ENCODE measurements at regions not wholly inside any gene's neighbourhood (a gene's known extent, or its start where the extent isn't known, plus 50 kb on each side); places are given as distances from the start of the nearest gene placed in this dataset.

- no peaks in the 10 kb centered on the region for H3K4me1 ChIP-seq (ENCODE audit: control insufficient read depth in 5 of 5, insufficient read depth in 5 of 5, low read length in 5 of 5)
- no peak for TF ChIP-seq CTCF (IDR thresholded peaks at IDR 0.05; ENCODE audit: control extremely low read depth, extremely low read depth)
Measured at GRCh38 chr17:73879987-73880386, 235.7 kb upstream of the SDK2 start.

GRCh38 chr17:73882590-73882989, 238.3 kb upstream of the SDK2 start:
- Histone ChIP-seq H3K27ac (ENCODE audit: low read depth in 1 of 2, low read length in 1 of 2) (no peak overlapping the region), H3K36me3 (ENCODE audit: control insufficient read depth in 4 of 4, insufficient read depth in 4 of 4, low read length in 4 of 4) (no peaks in the 10 kb centered on the region), H3K9me3 (ENCODE audit: control insufficient read depth in 4 of 4, insufficient read depth in 3 of 4, low read length in 3 of 4) (peaks cover 0 to 2% (median 0%) of the 10 kb centered on the region in 4 donors), H3K4me3 (no peak overlapping the region), H3K4me1 (ENCODE audit: control insufficient read depth in 5 of 5, insufficient read depth in 5 of 5, low read length in 5 of 5) (no peaks in the 10 kb centered on the region), H3K9ac (ENCODE audit: insufficient read depth in 1 of 2, low read length in 2 of 2) (no peak overlapping the region), H3K27me3 (ENCODE audit: control insufficient read depth in 3 of 3, insufficient read depth in 3 of 3, low read length in 2 of 3) (peaks cover 0 to 8% (median 0%) of the 10 kb centered on the region in 3 donors)
- ATAC-seq (ENCODE audit: insufficient read depth, low FRiP score) (no peak), DNase-seq (no peak)
- TF ChIP-seq CTCF (IDR thresholded peaks at IDR 0.05; ENCODE audit: control extremely low read depth, extremely low read depth), result no peak
- 52 to 65% methylated on average over 5 of the region's 5 CpGs for WGBS, 2 donors

More at GRCh38 chr17:73879987-73880386, 235.7 kb upstream of the SDK2 start:
- peaks cover 0 to 8% (median 0%) of the 10 kb centered on the region in 3 donors for H3K27me3 ChIP-seq (ENCODE audit: control insufficient read depth in 3 of 3, insufficient read depth in 3 of 3, low read length in 2 of 3)
- ATAC-seq (ENCODE audit: insufficient read depth, low FRiP score) (no peak), DNase-seq (no peak)
- peaks cover 0 to 2% (median 0%) of the 10 kb centered on the region in 4 donors for H3K9me3 ChIP-seq (ENCODE audit: control insufficient read depth in 4 of 4, insufficient read depth in 3 of 4, low read length in 3 of 4)
- H3K4me3 ChIP-seq, result no peak overlapping the region
- 62 to 75% methylated on average over 5 of the region's 5 CpGs for WGBS, 2 donors
- H3K9ac ChIP-seq (ENCODE audit: insufficient read depth in 1 of 2, low read length in 2 of 2), result no peak overlapping the region
- no peak overlapping the region for H3K27ac ChIP-seq (ENCODE audit: low read depth in 1 of 2, low read length in 1 of 2)
- no peaks in the 10 kb centered on the region for H3K36me3 ChIP-seq (ENCODE audit: control insufficient read depth in 4 of 4, insufficient read depth in 4 of 4, low read length in 4 of 4)

GRCh38 chr17:73883175-73883574, 238.9 kb upstream of the SDK2 start:
- Histone ChIP-seq H3K9me3 (ENCODE audit: control insufficient read depth in 4 of 4, insufficient read depth in 3 of 4, low read length in 3 of 4) (peaks cover 0 to 2% (median 0%) of the 10 kb centered on the region in 4 donors), H3K36me3 (ENCODE audit: control insufficient read depth in 4 of 4, insufficient read depth in 4 of 4, low read length in 4 of 4) (no peaks in the 10 kb centered on the region), H3K27me3 (ENCODE audit: control insufficient read depth in 3 of 3, insufficient read depth in 3 of 3, low read length in 2 of 3) (peaks cover 0 to 8% (median 0%) of the 10 kb centered on the region in 3 donors), H3K27ac (ENCODE audit: low read depth in 1 of 2, low read length in 1 of 2) (no peak overlapping the region), H3K9ac (ENCODE audit: insufficient read depth in 1 of 2, low read length in 2 of 2) (no peak overlapping the region), H3K4me1 (ENCODE audit: control insufficient read depth in 5 of 5, insufficient read depth in 5 of 5, low read length in 5 of 5) (no peaks in the 10 kb centered on the region), H3K4me3 (no peak overlapping the region)
- ATAC-seq (ENCODE audit: insufficient read depth, low FRiP score) (no peak), DNase-seq (no peak)
- no peak for TF ChIP-seq CTCF (IDR thresholded peaks at IDR 0.05; ENCODE audit: control extremely low read depth, extremely low read depth)
- 90 to 93% methylated on average over 10 of the region's 10 CpGs for WGBS, 2 donors

- no peak overlapping the region for H3K4me3 ChIP-seq
- peaks cover 0 to 2% (median 0%) of the 10 kb centered on the region in 4 donors for H3K9me3 ChIP-seq (ENCODE audit: control insufficient read depth in 4 of 4, insufficient read depth in 3 of 4, low read length in 3 of 4)
- peaks cover 0 to 8% (median 0%) of the 10 kb centered on the region in 5 donors for H3K4me1 ChIP-seq (ENCODE audit: control insufficient read depth in 5 of 5, insufficient read depth in 5 of 5, low read length in 5 of 5)
- no peaks in the 10 kb centered on the region for H3K36me3 ChIP-seq (ENCODE audit: control insufficient read depth in 4 of 4, insufficient read depth in 4 of 4, low read length in 4 of 4)
- ATAC-seq (ENCODE audit: insufficient read depth, low FRiP score), result no peak
- TF ChIP-seq CTCF (IDR thresholded peaks at IDR 0.05; ENCODE audit: control extremely low read depth, extremely low read depth), result no peak
- 75 to 94% methylated on average over 3 of the region's 3 CpGs for WGBS, 2 donors
- DNase-seq, result no peak
- H3K27ac ChIP-seq (ENCODE audit: low read depth in 1 of 2, low read length in 1 of 2), result no peak overlapping the region
- H3K27me3 ChIP-seq (ENCODE audit: control insufficient read depth in 3 of 3, insufficient read depth in 3 of 3, low read length in 2 of 3), result peaks cover 0 to 3% (median 0%) of the 10 kb centered on the region in 3 donors
- no peak overlapping the region for H3K9ac ChIP-seq (ENCODE audit: insufficient read depth in 1 of 2, low read length in 2 of 2)
Measured at GRCh38 chr17:73887739-73888138, 243.5 kb upstream of the SDK2 start.

Data from lung (tissue), 11 donors.